IMR-90 (cell line): ENCODE measurements at regions not wholly inside any gene's neighbourhood (a gene's known extent, or its start where the extent isn't known, plus 50 kb on each side); places are given as distances from the start of the nearest gene placed in this dataset.

Experiments
- ATAC-seq: fragments of 200-7000 bp; cut with Tn5 transposase; 2 replicates; pipeline ENCODE4 v1.9.1; 2020; ENCODE audit warnings: low read depth, mild to moderate bottlenecking, moderate library complexity
- BruUV-seq: library from RNA; stranded (reverse); fragments of 400-500 nt; replicated peaks from 2 replicates; lab custom pipeline; 2021; lab: Mats Ljungman, UMichigan
- CTCF ChIA-PET: fragments of 300-600 bp; formaldehyde crosslinking; extraction: SDS; loops from one replicate; lab custom pipeline; 2021; ENCODE audit warnings: antibody characterized with exemption; lab: Yijun Ruan, JAX
- POLR2A ChIA-PET: fragments of 300-600 bp; sonication (Branson Sonifier 250); formaldehyde crosslinking; loops from one replicate; lab custom pipeline; 2022; ENCODE audit warnings: antibody characterized with exemption; ENCODE audit not compliant: unreplicated experiment; lab: Charles Lee
- DNase-seq: peaks from one replicate; pipeline ENCODE4 v3.0.0; 2013
- H2AFZ ChIP-seq: replicated peaks from 2 replicates; pipeline ENCODE3; 2013; ENCODE audit warnings: low read length, mild to moderate bottlenecking; ENCODE audit not compliant: poor library complexity
- H2AK5ac ChIP-seq: 2 replicates; pipeline ENCODE4 v1.6.1; 2013; ENCODE audit warnings: low read depth, low read length, inconsistent platforms
- H2AK9ac ChIP-seq: replicated peaks from 2 replicates; pipeline ENCODE3; 2013; ENCODE audit warnings: mild to moderate bottlenecking, low read depth, low read length, moderate library complexity; ENCODE audit not compliant: poor library complexity
- H2BK120ac ChIP-seq: 2 replicates; pipeline ENCODE4 v1.6.1; 2013; ENCODE audit warnings: low read depth, low read length, inconsistent platforms
- H2BK15ac ChIP-seq: 3 replicates; pipeline ENCODE4 v1.6.1; 2013; ENCODE audit warnings: low read depth, low read length, inconsistent platforms
- H2BK20ac ChIP-seq: 2 replicates; pipeline ENCODE4 v1.6.1; 2013; ENCODE audit warnings: low read depth, mild to moderate bottlenecking, inconsistent platforms, low read length, moderate library complexity
- H2BK5ac ChIP-seq: 2 replicates; pipeline ENCODE4 v1.6.1; 2013; ENCODE audit warnings: mild to moderate bottlenecking, low read depth, low read length, inconsistent platforms; ENCODE audit not compliant: poor library complexity, severe bottlenecking
- H3K14ac ChIP-seq: replicated peaks from 2 replicates; pipeline ENCODE4 v1.6.1; 2013; ENCODE audit warnings: low read depth, low read length, inconsistent platforms
- H3K18ac ChIP-seq: 2 replicates; pipeline ENCODE4 v1.6.1; 2013; ENCODE audit warnings: low read depth, low read length, control low read depth
- H3K23ac ChIP-seq: 2 replicates; pipeline ENCODE4 v1.6.1; 2013; ENCODE audit warnings: low read depth, low read length, inconsistent platforms
- H3K27ac ChIP-seq: 2 replicates; pipeline ENCODE4 v1.5.1; 2013; ENCODE audit warnings: mild to moderate bottlenecking, control low read depth, low read length; ENCODE audit not compliant: insufficient read depth
- H3K27me3 ChIP-seq: 2 replicates; pipeline ENCODE4 v1.6.1; 2013; ENCODE audit warnings: low read length; ENCODE audit not compliant: control insufficient read depth, insufficient read depth
- H3K36me3 ChIP-seq: 2 replicates; pipeline ENCODE4 v1.6.1; 2013; ENCODE audit warnings: low read length, mixed read lengths; ENCODE audit not compliant: control insufficient read depth, insufficient read depth
- H3K4ac ChIP-seq: 2 replicates; pipeline ENCODE4 v1.6.1; 2013; ENCODE audit warnings: low read depth, low read length, inconsistent platforms
- H3K4me1 ChIP-seq: 2 replicates; pipeline ENCODE4 v1.6.1; 2013; ENCODE audit warnings: low read length, mixed read lengths; ENCODE audit not compliant: control insufficient read depth, insufficient read depth
- H3K4me2 ChIP-seq: 2 replicates; pipeline ENCODE4 v1.6.1; 2013; ENCODE audit warnings: low read depth, mild to moderate bottlenecking, control low read depth, low read length, moderate library complexity
- H3K4me3 ChIP-seq: 2 replicates; pipeline ENCODE4 v1.5.1; 2013; ENCODE audit warnings: low read depth, mild to moderate bottlenecking, control low read depth, low read length, moderate library complexity; ENCODE audit not compliant: insufficient read depth
- H3K56ac ChIP-seq: 2 replicates; pipeline ENCODE4 v1.6.1; 2013; ENCODE audit warnings: low read length, inconsistent platforms; ENCODE audit not compliant: insufficient read depth; ENCODE audit errors: extremely low read depth
- H3K79me1 ChIP-seq, 2 experiments: 2 replicates each; pipeline ENCODE4 v1.6.1; 2013; ENCODE audit warnings: low read length in 2 of 2, inconsistent platforms in 1 of 2, low read depth in 1 of 2
- H3K9ac ChIP-seq: 2 replicates; pipeline ENCODE4 v1.6.1; 2013; ENCODE audit warnings: low read depth, low read length, control low read depth
- H3K9me1 ChIP-seq: 2 replicates; pipeline ENCODE4 v1.6.1; 2013; ENCODE audit warnings: low read length, inconsistent platforms; ENCODE audit not compliant: insufficient read depth
- H3K9me3 ChIP-seq: 2 replicates; pipeline ENCODE4 v1.6.1; 2013; ENCODE audit warnings: low read length; ENCODE audit not compliant: control insufficient read depth, insufficient read depth
- H4K20me1 ChIP-seq: 2 replicates; pipeline ENCODE4 v1.6.1; 2013; ENCODE audit warnings: low read length, inconsistent platforms; ENCODE audit not compliant: insufficient read depth
- H4K5ac ChIP-seq: 2 replicates; pipeline ENCODE4 v1.6.1; 2013; ENCODE audit warnings: mild to moderate bottlenecking, low read depth, low read length, control low read depth
- H4K8ac ChIP-seq, 2 experiments: 2 replicates each; pipeline ENCODE4 v1.6.1; 2013; ENCODE audit warnings: low read depth in 2 of 2, low read length in 2 of 2, control low read depth in 1 of 2, inconsistent platforms in 1 of 2
- H4K91ac ChIP-seq: 2 replicates; pipeline ENCODE4 v1.6.1; 2013; ENCODE audit warnings: low read depth, low read length, inconsistent platforms; ENCODE audit not compliant: insufficient read depth
- BHLHE40 ChIP-seq: fragments of 150-350 bp; IDR thresholded peaks from 2 replicates; pipeline ENCODE4 v1.6.1; 2016; ENCODE audit warnings: mild to moderate bottlenecking, low read depth, low read length
- CHD1 ChIP-seq: IDR thresholded peaks from 2 replicates; pipeline ENCODE4 v1.6.1; 2012; ENCODE audit warnings: low read depth, low read length, improper control_type of control experiment
- CTCF ChIP-seq: conservative IDR thresholded peaks from 2 replicates; pipeline ENCODE4 v1.5.1; 2012; ENCODE audit warnings: mild to moderate bottlenecking, low read depth, low read length, improper control_type of control experiment
- ELK1 ChIP-seq: fragments of 150-350 bp; IDR thresholded peaks from 2 replicates; pipeline ENCODE4 v1.6.1; 2016; ENCODE audit warnings: low read depth, mild to moderate bottlenecking, low read length, moderate library complexity, borderline replicate concordance
- MAFK ChIP-seq: IDR thresholded peaks from 2 replicates; pipeline ENCODE4 v1.6.1; 2012; ENCODE audit warnings: low read depth, low read length, improper control_type of control experiment
- NFE2L2 ChIP-seq: fragments of 150-350 bp; IDR thresholded peaks from 2 replicates; pipeline ENCODE4 v1.6.1; 2016; ENCODE audit warnings: low read depth, mild to moderate bottlenecking, low read length
- POLR2A ChIP-seq: IDR thresholded peaks from 2 replicates; pipeline ENCODE4 v1.6.1; 2012; ENCODE audit warnings: mild to moderate bottlenecking, low read depth, low read length
- RFX5 ChIP-seq: IDR thresholded peaks from 2 replicates; pipeline ENCODE4 v1.8.0; 2012; ENCODE audit warnings: low read depth, mild to moderate bottlenecking, low read length, moderate library complexity
- SMC3 ChIP-seq: fragments of 150-350 bp; IDR thresholded peaks from 2 replicates; pipeline ENCODE4 v1.6.1; 2016; ENCODE audit warnings: low read depth, mild to moderate bottlenecking, antibody characterized with exemption, low read length, moderate library complexity
- WGBS, 2 experiments: methylation state at CpG; one replicate each; pipeline versions ENCODE4 v1.1.5 to v1.1.7; 2013; ENCODE audit warnings: missing lambda C conversion rate in 2 of 2; ENCODE audit not compliant: insufficient read length in 1 of 2; ENCODE audit errors: extremely low coverage in 2 of 2; 5-methylcytosine and 5-hydroxymethylcytosine counted together
- dilution Hi-C: fragments of 300-500 bp; cut with HindIII; formaldehyde crosslinking; loops from one replicate; pipeline ENCODE4 v1.14.3; 2018; ENCODE audit warnings: low sequenced_read_pairs; ENCODE audit not compliant: unreplicated experiment
- in situ Hi-C: fragments of 300-500 bp; cut with MboI; formaldehyde crosslinking; loops from 3 replicates; pipeline ENCODE4 v1.14.3; 2019; ENCODE audit warnings: low sequenced_read_pairs, inconsistent platforms, mixed read lengths
- intact Hi-C: fragments of 100-400 bp; cut with micrococcal nuclease; formaldehyde crosslinking; loops from 2 replicates; pipeline ENCODE4 v1.10.0; 2022

GRCh38 chr7:79822620-79823240 is 311.9 kb upstream of the GNAI1 start:
- ChIA-PET POLR2A (no interaction called here), CTCF (no interaction called here)
- Histone ChIP-seq H3K9ac (no peak overlapping the region), H3K56ac (no peak overlapping the region), H3K14ac (no peak overlapping the region; the same call in 1 of the 2 replicates), H3K4me3 (no peak overlapping the region), H4K8ac (peak overlapping the region in 1 of 2 experiments; percentile 37; a peak in 2 of 4 replicates), H2AK5ac (no peak overlapping the region), H3K18ac (peak overlapping the region; percentile 78), H3K4me2 (no peak overlapping the region; the same call in 1 of the 2 replicates), H3K27me3 (no peaks in the 10 kb centered on the region), H2BK5ac (peak overlapping the region; percentile 93), H2BK20ac (peak overlapping the region; percentile 27; the same call in 1 of the 2 replicates), H2BK120ac (peak overlapping the region; percentile 74; the same call in 1 of the 2 replicates), H2AK9ac (no peak overlapping the region), H2AFZ (no peak overlapping the region), H4K5ac (peak overlapping the region; percentile 71), H3K27ac (peak overlapping the region; percentile 36; the same call in 1 of the 2 replicates), H4K91ac (no peak overlapping the region), H3K4me1 (peaks cover 3% of the 10 kb centered on the region), H3K23ac (no peak overlapping the region), H3K9me3 (no peaks in the 10 kb centered on the region), H2BK15ac (no peak overlapping the region), H4K20me1 (no peaks in the 10 kb centered on the region), H3K4ac (peak overlapping the region; percentile 3; the same call in 1 of the 2 replicates), H3K36me3 (no peaks in the 10 kb centered on the region), H3K79me1 (no peaks in the 10 kb centered on the region), H3K9me1 (no peaks in the 10 kb centered on the region)
- TF ChIP-seq CTCF = no peak
- TF ChIP-seq BHLHE40 = no peak
- no peak for TF ChIP-seq NFE2L2
- TF ChIP-seq SMC3 = no peak
- no peak for TF ChIP-seq MAFK
- no peak for TF ChIP-seq RFX5
- TF ChIP-seq ELK1 = no peak
- TF ChIP-seq CHD1 = no peak
- no peak for TF ChIP-seq POLR2A
- ATAC-seq = peak; percentile 12; the same call in 1 of the 2 replicates
- no peak for DNase-seq
- BruUV-seq = no TSS peak
- WGBS, 2 experiments = no CpG with 5 or more reads among the region's 2 CpGs
- in situ Hi-C loops = no loop called here
- intact Hi-C loops = loop anchor here (5.0 kb wide), 1 partner anchor 195 kb away; no protein-coding TSS in a partner anchor
- dilution Hi-C loops = no loop called here
